ENCODE measurements at regions not wholly inside any gene's neighbourhood (a gene's known extent, or its start where the extent isn't known, plus 50 kb on each side); places are given as distances from the start of the nearest gene placed in this dataset.

GRCh38 chr1:232528472-232529089 is 101.4 kb downstream of the SIPA1L2 start:
- H3K27ac ChIP-seq = no peak overlapping the region
- no peak overlapping the region for H2AFZ ChIP-seq (ENCODE audit: low read depth)
- no peaks in the 10 kb centered on the region for H3K79me2 ChIP-seq (ENCODE audit: insufficient read depth, low read depth)
- no peaks in the 10 kb centered on the region for H3K36me3 ChIP-seq (ENCODE audit: insufficient read depth)
- H3K27me3 ChIP-seq (ENCODE audit: insufficient read depth, low read depth) = no peaks in the 10 kb centered on the region
- peaks cover 12% of the 10 kb centered on the region for H3K4me1 ChIP-seq (ENCODE audit: low read depth, poor library complexity, severe bottlenecking)
- no peaks in the 10 kb centered on the region for H4K20me1 ChIP-seq (ENCODE audit: insufficient read depth)
- no peak overlapping the region for H3K4me3 ChIP-seq (IDR thresholded peaks at IDR 0.05; ENCODE audit: insufficient read depth, low read depth, low read length)
- no peak overlapping the region for H3K4me2 ChIP-seq
- TF ChIP-seq, protein P1, sequence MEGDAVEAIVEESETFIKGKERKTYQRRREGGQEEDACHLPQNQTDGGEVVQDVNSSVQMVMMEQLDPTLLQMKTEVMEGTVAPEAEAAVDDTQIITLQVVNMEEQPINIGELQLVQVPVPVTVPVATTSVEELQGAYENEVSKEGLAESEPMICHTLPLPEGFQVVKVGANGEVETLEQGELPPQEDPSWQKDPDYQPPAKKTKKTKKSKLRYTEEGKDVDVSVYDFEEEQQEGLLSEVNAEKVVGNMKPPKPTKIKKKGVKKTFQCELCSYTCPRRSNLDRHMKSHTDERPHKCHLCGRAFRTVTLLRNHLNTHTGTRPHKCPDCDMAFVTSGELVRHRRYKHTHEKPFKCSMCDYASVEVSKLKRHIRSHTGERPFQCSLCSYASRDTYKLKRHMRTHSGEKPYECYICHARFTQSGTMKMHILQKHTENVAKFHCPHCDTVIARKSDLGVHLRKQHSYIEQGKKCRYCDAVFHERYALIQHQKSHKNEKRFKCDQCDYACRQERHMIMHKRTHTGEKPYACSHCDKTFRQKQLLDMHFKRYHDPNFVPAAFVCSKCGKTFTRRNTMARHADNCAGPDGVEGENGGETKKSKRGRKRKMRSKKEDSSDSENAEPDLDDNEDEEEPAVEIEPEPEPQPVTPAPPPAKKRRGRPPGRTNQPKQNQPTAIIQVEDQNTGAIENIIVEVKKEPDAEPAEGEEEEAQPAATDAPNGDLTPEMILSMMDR (conservative IDR thresholded peaks at IDR 0.05; ENCODE audit: low read depth, low read length) = no peak
- H3K9ac ChIP-seq = no peak overlapping the region

DNA sequence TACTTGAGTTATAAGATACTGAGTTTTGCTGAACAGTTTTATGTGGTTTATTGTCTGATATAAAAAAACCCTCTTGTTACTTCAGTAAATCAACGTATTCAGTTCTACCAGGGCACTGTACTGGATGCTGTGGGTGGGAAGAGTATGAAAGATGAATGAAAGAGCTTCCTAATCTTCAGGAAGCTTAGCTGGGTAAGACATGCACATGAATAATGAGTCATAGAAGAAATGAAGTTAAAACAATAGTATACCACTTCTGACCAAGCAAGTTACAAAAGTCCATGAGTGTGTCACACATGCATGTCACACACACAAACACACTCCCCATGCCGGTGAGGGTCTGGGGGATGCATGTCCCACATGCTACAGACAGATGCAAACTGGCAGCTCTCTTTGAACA is 105.9 kb downstream of the SIPA1L2 start:
- H3K4me3 ChIP-seq (IDR thresholded peaks at IDR 0.05; ENCODE audit: insufficient read depth, low read depth, low read length) = no peak overlapping the region
- no peak overlapping the region for H2AFZ ChIP-seq (ENCODE audit: low read depth)
- no peaks in the 10 kb centered on the region for H3K36me3 ChIP-seq (ENCODE audit: insufficient read depth)

GRCh38 chr1:232522189-232522588 is 107.7 kb downstream of the SIPA1L2 start:
- no peak overlapping the region for H3K4me2 ChIP-seq
- H3K4me3 ChIP-seq (IDR thresholded peaks at IDR 0.05; ENCODE audit: insufficient read depth, low read depth, low read length) = no peak overlapping the region
- H3K36me3 ChIP-seq (ENCODE audit: insufficient read depth) = no peaks in the 10 kb centered on the region
- H2AFZ ChIP-seq (ENCODE audit: low read depth) = no peak overlapping the region
- no peak overlapping the region for H3K9ac ChIP-seq
- TF ChIP-seq, protein P1 (conservative IDR thresholded peaks at IDR 0.05; ENCODE audit: low read depth, low read length) = no peak
- no peaks in the 10 kb centered on the region for H4K20me1 ChIP-seq (ENCODE audit: insufficient read depth)
- no peaks in the 10 kb centered on the region for H3K79me2 ChIP-seq (ENCODE audit: insufficient read depth, low read depth)
- no peaks in the 10 kb centered on the region for H3K4me1 ChIP-seq (ENCODE audit: low read depth, poor library complexity, severe bottlenecking)
- no peak overlapping the region for H3K27ac ChIP-seq
- no peaks in the 10 kb centered on the region for H3K27me3 ChIP-seq (ENCODE audit: insufficient read depth, low read depth)

More for the DNA sequence above, 105.9 kb downstream of the SIPA1L2 start:
- TF ChIP-seq, protein P1 (conservative IDR thresholded peaks at IDR 0.05; ENCODE audit: low read depth, low read length) = no peak
- no peak overlapping the region for H3K9ac ChIP-seq
- H3K79me2 ChIP-seq (ENCODE audit: insufficient read depth, low read depth) = no peaks in the 10 kb centered on the region
- H3K4me1 ChIP-seq (ENCODE audit: low read depth, poor library complexity, severe bottlenecking) = no peaks in the 10 kb centered on the region
- H4K20me1 ChIP-seq (ENCODE audit: insufficient read depth) = no peaks in the 10 kb centered on the region
- no peaks in the 10 kb centered on the region for H3K27me3 ChIP-seq (ENCODE audit: insufficient read depth, low read depth)
- no peak overlapping the region for H3K27ac ChIP-seq
- H3K4me2 ChIP-seq = no peak overlapping the region

- Histone ChIP-seq H2AFZ (ENCODE audit: low read depth) (no peak overlapping the region), H3K4me1 (ENCODE audit: low read depth, poor library complexity, severe bottlenecking) (no peaks in the 10 kb centered on the region), H3K79me2 (ENCODE audit: insufficient read depth, low read depth) (no peaks in the 10 kb centered on the region), H3K9ac (no peak overlapping the region), H4K20me1 (ENCODE audit: insufficient read depth) (no peaks in the 10 kb centered on the region), H3K27ac (no peak overlapping the region), H3K36me3 (ENCODE audit: insufficient read depth) (no peaks in the 10 kb centered on the region), H3K27me3 (ENCODE audit: insufficient read depth, low read depth) (no peaks in the 10 kb centered on the region), H3K4me2 (no peak overlapping the region), H3K4me3 (IDR thresholded peaks at IDR 0.05; ENCODE audit: insufficient read depth, low read depth, low read length) (no peak overlapping the region)
- TF ChIP-seq, protein P1 (conservative IDR thresholded peaks at IDR 0.05; ENCODE audit: low read depth, low read length) = no peak
Observed at GRCh38 chr1:232521660-232522059, 108.3 kb downstream of the SIPA1L2 start.
